ENCODE measurements at regions not wholly inside any gene's neighbourhood (a gene's known extent, or its start where the extent isn't known, plus 50 kb on each side); places are given as distances from the start of the nearest gene placed in this dataset.

GRCh38 chr4:3343358-3343757 is 50.5 kb downstream of the RGS12 start:
- DNase-seq, result no peak

DNA sequence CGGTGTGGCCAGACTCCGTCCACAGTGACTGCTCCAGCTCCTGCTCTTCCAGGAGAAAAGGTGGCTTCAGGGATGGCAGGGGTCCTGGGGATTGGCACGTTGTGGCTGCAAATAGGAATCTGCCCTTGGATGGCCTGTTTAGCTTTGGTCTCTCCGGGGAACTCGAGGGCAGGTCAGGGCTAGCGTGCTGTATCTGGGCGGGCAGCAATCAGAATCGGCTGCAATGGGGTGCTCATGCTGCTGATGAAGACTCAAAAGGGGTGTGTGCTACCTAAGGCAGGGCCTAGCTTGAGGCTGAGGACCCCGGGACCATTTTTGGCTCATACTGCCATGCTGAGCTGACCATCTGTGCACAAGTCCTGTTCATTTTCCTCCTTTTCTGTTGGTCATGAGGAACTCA is 51.3 kb downstream of the RGS12 start:
- DNase-seq, result no peak

- no peak for DNase-seq
Observed at GRCh38 chr4:3344596-3344995, 51.8 kb downstream of the RGS12 start.

GRCh38 chr4:3345384-3345783 is 52.6 kb downstream of the RGS12 start:
- DNase-seq, result no peak

- peak; percentile 77 for DNase-seq
Observed at GRCh38 chr4:3346146-3346545, 53.3 kb downstream of the RGS12 start.

GRCh38 chr4:3347871-3348270 is 55.0 kb downstream of the RGS12 start:
- no peak for DNase-seq

DNA sequence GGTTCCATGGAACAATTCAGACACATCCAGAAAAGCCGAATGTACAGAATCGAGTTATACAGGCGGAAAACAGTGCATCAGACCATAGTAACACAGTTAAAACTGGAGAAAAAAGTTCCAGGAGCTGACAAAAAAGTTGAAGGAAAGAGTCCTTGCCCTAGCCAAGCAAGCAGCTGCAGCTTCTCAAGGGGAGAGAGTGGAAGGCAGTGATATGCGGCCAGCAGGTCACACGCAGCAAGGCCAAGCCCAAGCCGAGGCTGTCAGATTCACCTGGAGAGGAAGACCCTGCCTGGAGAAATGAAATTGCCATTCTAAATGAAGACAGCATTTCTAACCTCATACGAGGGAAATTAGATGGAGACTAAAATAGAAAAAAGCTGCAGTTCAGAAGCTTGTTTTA is 55.8 kb downstream of the RGS12 start:
- no peak for DNase-seq

DNA sequence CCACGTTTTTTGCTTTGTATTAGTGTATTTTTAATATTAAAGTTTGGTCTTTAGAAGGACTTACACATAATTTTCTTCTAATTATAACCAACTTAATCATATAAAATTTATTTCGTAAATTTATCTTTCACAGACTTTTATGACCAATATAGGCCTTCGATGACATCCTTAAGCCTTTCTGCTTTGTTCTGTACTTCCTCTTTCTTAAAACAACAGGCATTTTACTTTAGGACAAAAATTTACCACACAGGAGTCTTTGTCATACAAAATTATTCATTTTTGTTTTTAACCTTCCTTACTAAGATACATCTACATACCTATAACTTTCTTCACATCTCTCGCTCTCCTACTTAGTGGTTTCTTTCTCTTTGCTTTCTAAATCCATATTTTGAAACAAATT is 56.3 kb downstream of the RGS12 start:
- DNase-seq, result no peak

DNA sequence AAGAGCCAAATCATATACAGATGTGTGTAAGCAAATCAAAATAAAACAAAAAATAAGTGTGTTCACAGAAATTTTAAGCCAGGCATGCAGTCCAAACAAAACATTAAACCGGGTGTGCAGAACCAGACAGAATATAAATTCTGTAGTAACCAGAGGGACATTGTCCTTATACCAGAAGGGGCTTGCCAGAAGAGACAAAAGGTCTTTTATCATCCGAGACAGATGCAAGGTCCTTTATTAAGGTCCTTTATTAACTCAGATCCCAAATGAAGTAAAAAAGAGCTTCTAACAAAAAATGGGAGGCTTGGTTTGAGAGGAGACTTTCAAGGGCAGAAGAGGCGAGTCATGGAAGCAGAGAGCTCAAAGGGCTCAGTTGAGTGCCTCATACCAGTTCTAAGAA is 59.2 kb downstream of the RGS12 start:
- no peak for DNase-seq

DNA sequence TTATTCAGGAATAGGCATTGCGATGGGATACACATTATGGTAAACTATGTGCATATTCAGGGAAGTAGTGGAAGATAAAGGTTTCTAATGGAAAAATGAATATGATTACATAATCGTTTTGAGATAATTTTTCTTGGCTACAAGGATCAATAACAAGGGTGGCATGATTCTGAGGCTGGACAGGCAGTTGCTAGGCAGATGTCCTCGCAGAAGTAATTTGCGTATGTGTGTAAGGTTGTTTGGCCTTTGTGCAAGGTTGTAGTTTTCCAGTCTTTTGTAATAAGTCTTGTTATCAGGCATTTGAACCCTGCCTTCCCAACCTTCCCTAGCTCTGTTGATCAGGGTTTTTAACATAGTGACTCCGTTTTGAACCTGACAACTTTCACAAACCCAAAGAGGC is 59.7 kb downstream of the RGS12 start:
- DNase-seq, result no peak

DNA sequence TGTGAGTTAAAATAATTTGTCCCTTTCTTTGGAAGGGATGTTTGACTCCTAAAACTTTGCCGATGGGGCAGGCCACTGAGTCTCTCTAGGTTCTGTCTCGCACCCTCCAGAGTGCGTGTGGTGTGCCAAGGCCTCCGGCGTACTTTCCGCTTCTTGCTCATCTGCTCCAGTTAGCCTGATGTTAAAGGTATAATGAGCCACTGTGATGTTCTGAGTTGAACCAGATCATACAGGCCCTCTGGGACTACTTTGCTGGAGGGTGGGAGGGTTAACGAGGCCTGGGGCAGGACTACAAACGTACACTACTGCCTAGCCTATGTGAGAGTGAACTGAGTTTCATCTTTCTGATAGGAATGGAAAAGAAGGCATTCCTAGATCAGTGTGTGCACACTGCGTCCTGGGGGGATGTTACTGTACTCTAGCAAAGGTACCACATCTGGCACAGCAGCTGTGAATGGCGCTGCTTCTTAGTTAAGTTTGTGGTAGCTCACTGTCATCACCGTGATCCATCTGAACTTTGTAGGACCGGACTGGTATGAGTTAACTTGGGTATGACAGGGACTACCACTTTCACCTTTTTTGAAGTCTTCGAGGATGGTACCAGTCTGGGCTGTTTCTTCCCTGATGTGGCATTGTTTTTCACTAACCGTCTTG is 60.2 kb downstream of the RGS12 start:
- DNase-seq, result no peak

- DNase-seq, result no peak
Observed at GRCh38 chr4:3353752-3354454, 61.1 kb downstream of the RGS12 start.

GRCh38 chr4:3354455-3354811 is 61.6 kb downstream of the RGS12 start:
- DNase-seq, result no peak

GRCh38 chr4:3355266-3355748 is 62.5 kb downstream of the RGS12 start:
- DNase-seq, result no peak

GRCh38 chr4:3358656-3359055 is 65.8 kb downstream of the RGS12 start:
- no peak for DNase-seq

GRCh38 chr4:3360777-3361176 is 68.0 kb downstream of the RGS12 start:
- no peak for DNase-seq

DNA sequence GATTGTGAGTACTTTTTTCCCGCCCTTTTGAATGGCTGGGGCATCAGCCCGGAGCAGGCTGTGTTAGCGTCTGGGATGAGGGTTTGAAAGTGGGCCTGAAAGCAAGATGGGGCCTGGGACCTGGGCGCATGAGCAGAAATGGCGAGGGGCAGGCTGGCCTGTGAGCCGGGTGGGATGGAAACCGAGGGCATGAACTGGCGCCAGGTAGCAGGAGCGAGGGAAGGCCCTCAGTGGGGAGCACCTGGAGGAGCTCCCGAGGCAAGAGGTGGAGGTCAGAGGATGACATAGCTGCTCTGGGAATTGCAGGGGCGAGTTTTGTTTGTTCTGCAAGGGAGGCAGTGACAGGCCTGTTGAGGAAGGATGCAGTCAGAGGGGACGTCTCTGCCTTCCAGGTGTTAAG is 68.6 kb downstream of the RGS12 start:
- DNase-seq, result no peak

- no peak for DNase-seq
Observed at GRCh38 chr4:3361896-3362295, 69.1 kb downstream of the RGS12 start.

DNA sequence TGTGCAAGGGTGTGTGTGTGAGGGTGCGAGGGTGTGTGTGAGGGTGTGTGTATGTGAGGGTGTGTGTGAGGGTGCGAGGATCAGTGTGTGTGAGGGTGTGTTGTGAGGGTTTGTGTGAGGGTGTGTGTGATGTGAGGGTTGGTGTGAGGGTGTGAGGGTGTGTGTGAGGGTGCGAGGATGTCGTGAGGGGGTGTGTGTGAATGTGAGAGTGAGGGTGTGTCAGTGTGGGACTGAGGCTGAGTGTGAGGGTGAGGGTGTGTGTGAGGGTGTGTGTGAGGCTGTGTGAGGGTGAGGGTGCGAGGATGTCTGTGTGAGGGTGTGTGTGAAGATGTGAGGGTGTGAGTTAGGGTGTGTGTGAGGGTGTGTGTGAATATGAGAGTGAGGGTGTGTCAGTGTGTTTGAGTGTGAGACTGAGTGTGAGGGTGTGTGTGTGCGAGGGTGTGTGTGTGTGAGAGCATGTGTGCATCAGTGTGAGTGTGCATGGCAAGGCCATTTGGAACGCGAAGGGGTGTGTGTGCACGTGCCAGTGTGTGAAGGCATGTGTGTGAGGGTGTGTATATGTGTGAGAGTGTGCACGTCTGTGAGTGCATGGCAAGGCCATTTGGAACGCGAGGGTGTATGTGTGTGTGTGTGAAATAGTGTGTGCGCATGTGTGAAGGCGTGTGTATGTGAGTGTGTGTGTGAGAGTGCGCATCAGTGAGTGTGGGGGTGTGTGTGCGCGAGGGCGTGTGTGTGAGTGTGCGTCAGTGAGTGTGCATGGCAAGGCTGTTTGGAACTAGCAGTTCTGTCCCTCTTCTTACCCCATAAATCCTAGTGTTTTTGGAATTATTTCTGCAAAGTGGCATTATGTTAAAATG is 69.8 kb downstream of the RGS12 start:
- DNase-seq, result no peak

DNA sequence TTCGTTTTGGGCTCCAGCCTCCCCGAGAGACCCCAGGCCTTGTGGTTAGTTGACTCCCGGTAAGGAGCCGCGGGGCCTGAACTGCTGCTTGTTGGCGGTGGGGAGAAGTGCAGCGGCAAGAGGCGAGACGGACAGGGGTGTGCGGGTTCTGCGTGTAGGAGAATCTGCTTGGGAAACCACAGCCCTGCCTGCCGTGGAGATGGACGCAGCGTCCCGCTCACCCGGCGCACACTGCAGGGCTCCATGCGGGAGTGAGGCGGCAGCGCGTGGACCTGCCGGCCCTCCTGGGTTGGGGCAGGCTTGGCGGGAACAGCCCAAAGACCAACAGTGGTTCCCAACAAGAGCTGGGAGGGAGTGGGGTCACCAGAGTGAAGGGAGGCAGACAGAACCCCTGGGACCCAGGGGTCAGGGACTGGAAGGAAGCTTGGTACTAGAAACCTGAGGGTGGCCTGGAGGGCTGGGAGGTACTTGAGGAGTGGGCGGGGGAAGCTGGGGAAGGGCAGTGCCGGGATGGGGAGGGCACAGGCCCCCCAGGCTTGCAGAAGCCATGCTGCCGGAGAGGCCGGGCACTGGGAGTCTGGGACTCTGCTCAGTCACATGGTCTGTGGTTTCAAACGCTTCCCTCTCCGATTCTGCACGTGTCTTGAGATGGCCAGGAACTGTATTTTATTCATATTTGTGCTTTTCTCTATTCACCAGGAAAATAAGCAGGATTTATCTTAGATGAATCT is 70.8 kb downstream of the RGS12 start:
- no peak for DNase-seq

DNA sequence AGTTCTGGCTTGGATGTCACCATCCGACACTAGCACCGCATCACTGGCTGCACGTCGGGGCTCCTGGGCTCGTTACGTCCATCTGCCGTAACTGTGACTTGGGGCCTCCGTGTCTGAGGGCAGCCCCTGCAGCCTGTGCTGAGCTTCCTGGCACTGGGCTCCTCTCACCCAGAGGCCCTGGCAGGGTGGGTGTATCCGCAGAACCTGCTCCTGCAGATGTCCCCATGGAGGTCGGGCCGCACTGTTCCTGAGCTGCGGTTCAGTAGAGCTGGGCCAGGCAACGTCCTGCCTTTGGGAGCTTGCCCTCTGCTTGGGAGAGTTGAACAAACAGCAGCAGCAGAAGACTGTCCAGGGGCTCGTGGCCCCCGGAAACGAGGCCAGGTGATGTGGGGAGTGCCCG is 71.4 kb downstream of the RGS12 start:
- no peak for DNase-seq

DNA sequence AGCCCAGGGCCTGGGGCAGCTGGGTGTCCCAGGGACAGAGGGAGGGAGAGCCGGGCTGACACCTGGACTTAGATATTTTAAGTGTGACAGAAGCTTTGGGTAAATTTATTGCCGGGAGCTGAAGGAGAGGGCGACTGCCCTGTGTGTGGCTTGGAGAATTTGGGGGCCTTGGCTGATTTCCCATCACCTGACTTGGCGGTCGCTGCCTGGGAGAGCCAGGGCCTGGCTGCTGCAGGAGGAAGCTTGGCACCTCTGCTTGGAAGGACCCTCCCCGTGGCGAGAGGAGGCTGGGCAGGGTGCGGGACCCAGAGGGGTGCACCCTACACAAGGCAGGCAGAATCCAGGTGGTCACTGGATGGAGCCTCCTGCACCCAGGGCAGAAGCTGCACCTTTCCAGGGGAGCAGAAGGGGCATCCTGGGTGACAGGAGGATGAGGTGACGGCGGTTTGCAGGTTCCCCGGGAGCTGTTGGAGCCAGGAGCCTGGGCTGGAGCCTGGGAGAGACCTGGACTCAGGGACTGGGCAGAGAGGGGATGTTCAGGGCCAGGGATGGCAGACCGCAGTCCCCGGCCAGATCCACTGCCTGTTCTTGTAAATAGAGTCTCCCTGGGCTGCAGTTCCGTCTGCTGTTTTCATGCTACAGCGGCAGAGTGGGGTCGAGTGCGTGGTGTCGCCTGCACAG is 72.0 kb downstream of the RGS12 start:
- DNase-seq, result no peak
